ENCODE measurements at regions not wholly inside any gene's neighbourhood (a gene's known extent, or its start where the extent isn't known, plus 50 kb on each side); places are given as distances from the start of the nearest gene placed in this dataset.

DNA sequence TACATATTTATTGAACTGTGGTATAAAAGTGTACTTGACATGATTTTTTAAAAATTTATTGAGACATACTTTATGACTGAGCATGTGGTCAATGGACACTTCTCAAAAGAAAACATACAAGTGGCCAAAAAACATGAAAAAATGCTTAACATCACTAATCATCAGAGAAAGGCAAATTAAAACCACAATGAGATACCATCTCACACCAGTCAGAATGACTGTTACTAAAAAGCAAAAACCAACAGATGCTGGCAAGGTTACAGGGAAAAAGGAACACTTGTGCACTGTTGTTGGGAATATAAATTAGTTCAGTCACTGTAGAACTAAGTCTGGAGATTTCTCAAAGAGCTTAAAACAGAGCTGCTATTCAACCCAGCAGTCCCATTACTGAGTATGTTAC, 1177.6 kb downstream of the GALC start:
- CTCF ChIA-PET = no interaction called here
- dilution Hi-C loops (cut with MboI; ENCODE audit: extremely low pct_ligation_motif_present, low sequenced_read_pairs) = no loop called here
- POLR2A ChIA-PET = no interaction called here

DNA sequence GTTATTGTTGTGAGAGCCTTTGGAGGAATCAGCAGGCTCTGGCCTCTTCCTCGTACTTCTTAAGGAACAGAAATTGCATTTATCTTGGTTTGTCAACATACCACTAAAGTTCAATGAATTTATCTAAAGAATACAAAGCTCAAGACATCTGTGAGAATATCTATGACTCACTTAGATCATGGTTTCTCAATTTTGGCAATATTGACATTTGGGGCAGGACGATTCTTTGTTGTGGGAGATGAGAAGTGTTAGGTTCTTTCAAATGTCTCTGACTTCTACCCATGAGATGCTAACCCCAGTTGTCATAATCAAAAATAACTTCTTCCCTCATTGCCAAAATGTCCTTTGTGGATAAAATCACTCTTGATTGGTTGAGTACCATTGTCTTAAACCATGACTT, 1190.3 kb downstream of the GALC start:
- H3K9me1 ChIP-seq (replicated peaks; ENCODE audit: control insufficient read depth, extremely low read depth, insufficient read depth, low read length) = no peaks in the 10 kb centered on the region
- dilution Hi-C loops (cut with MboI; ENCODE audit: extremely low pct_ligation_motif_present, low sequenced_read_pairs) = no loop called here
- FAIRE-seq (no peak), DNase-seq (ENCODE audit: low read depth, low spot score) (no peak)
- no peaks in the 10 kb centered on the region for H3K9me3 ChIP-seq (replicated peaks; ENCODE audit: control insufficient read depth, insufficient read depth, low read length)
- H3K4me2 ChIP-seq (ENCODE audit: insufficient read depth, low read length) = no peak overlapping the region
- no peaks in the 10 kb centered on the region for H3K4me1 ChIP-seq (ENCODE audit: control insufficient read depth, extremely low read depth, insufficient read depth, low read length)
- H3K36me3 ChIP-seq (ENCODE audit: control insufficient read depth in 2 of 2, extremely low read depth in 1 of 2, insufficient read depth in 2 of 2, low read length in 2 of 2) = no peaks in the 10 kb centered on the region
- H3K79me2 ChIP-seq (ENCODE audit: control insufficient read depth, insufficient read depth, low read length) = no peaks in the 10 kb centered on the region
- ChIA-PET POLR2A (no interaction called here), CTCF (no interaction called here)
- H3K27me3 ChIP-seq (ENCODE audit: control insufficient read depth in 2 of 2, insufficient read depth in 2 of 2, low read length in 2 of 2) = no peaks in the 10 kb centered on the region
- TF ChIP-seq, protein P1, sequence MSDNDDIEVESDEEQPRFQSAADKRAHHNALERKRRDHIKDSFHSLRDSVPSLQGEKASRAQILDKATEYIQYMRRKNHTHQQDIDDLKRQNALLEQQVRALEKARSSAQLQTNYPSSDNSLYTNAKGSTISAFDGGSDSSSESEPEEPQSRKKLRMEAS (IDR thresholded peaks at IDR 0.05; ENCODE audit: insufficient read depth, insufficient read length) = no peak
- no peak for TF ChIP-seq EZH2 (IDR thresholded peaks at IDR 0.05; ENCODE audit: borderline replicate concordance, low read depth, low read length, severe bottlenecking)
- no peak for TF ChIP-seq POLR2AphosphoS5 (IDR thresholded peaks at IDR 0.05; ENCODE audit: insufficient read depth, low read depth, low read length)
- TF ChIP-seq JUN (IDR thresholded peaks at IDR 0.05; ENCODE audit: borderline replicate concordance, insufficient read depth, insufficient read length, low read depth) = no peak
- intact Hi-C loops (cut with micrococcal nuclease) = no loop called here
- H2AFZ ChIP-seq (ENCODE audit: low read depth, low read length) = no peak overlapping the region
- H3K4me3 ChIP-seq (replicated peaks in 1 of 3; ENCODE audit: insufficient read depth in 1 of 3, low read depth in 1 of 3, low read length in 3 of 3) = no peak overlapping the region
- no peak overlapping the region for H3K9ac ChIP-seq (replicated peaks; ENCODE audit: extremely low read depth, insufficient read depth, low read length)
- no peak overlapping the region for H3K27ac ChIP-seq (ENCODE audit: insufficient read depth, low read depth, low read length)
- no peaks in the 10 kb centered on the region for H4K20me1 ChIP-seq (replicated peaks; ENCODE audit: control insufficient read depth, extremely low read depth, insufficient read depth, low read length)
- BruUV-seq (replicated peaks) = no TSS peak

More for the DNA sequence above, 1177.6 kb downstream of the GALC start:
- H3K9me3 ChIP-seq (replicated peaks; ENCODE audit: control insufficient read depth, insufficient read depth, low read length) = peaks cover 9% of the 10 kb centered on the region
- H3K4me3 ChIP-seq (replicated peaks in 1 of 3; ENCODE audit: insufficient read depth in 1 of 3, low read depth in 1 of 3, low read length in 3 of 3) = no peak overlapping the region
- TF ChIP-seq GATA2 (IDR thresholded peaks at IDR 0.05; ENCODE audit: insufficient read depth, insufficient read length, low read depth, low read length) = no peak
- TF ChIP-seq FOS (IDR thresholded peaks at IDR 0.05; ENCODE audit: borderline replicate concordance, insufficient read depth, low read length) = no peak
- TF ChIP-seq EZH2 (IDR thresholded peaks at IDR 0.05; ENCODE audit: borderline replicate concordance, low read depth, low read length, severe bottlenecking) = no peak
- no peak for TF ChIP-seq JUN (IDR thresholded peaks at IDR 0.05; ENCODE audit: borderline replicate concordance, insufficient read depth, insufficient read length, low read depth)
- H2AFZ ChIP-seq (ENCODE audit: low read depth, low read length) = no peak overlapping the region
- no peak overlapping the region for H3K9ac ChIP-seq (replicated peaks; ENCODE audit: extremely low read depth, insufficient read depth, low read length)
- FAIRE-seq (no peak), DNase-seq (ENCODE audit: low read depth, low spot score) (no peak)
- H3K9me1 ChIP-seq (replicated peaks; ENCODE audit: control insufficient read depth, extremely low read depth, insufficient read depth, low read length) = no peaks in the 10 kb centered on the region
- no peaks in the 10 kb centered on the region for H3K79me2 ChIP-seq (ENCODE audit: control insufficient read depth, insufficient read depth, low read length)
- H3K27ac ChIP-seq (ENCODE audit: insufficient read depth, low read depth, low read length) = no peak overlapping the region
- intact Hi-C loops (cut with micrococcal nuclease) = no loop called here
- H3K27me3 ChIP-seq (ENCODE audit: control insufficient read depth in 2 of 2, insufficient read depth in 2 of 2, low read length in 2 of 2) = no peaks in the 10 kb centered on the region
- no TSS peak for BruUV-seq (replicated peaks)
- H4K20me1 ChIP-seq (replicated peaks; ENCODE audit: control insufficient read depth, extremely low read depth, insufficient read depth, low read length) = no peaks in the 10 kb centered on the region
- no peak overlapping the region for H3K4me2 ChIP-seq (ENCODE audit: insufficient read depth, low read length)
- no peaks in the 10 kb centered on the region for H3K36me3 ChIP-seq (ENCODE audit: control insufficient read depth in 2 of 2, extremely low read depth in 1 of 2, insufficient read depth in 2 of 2, low read length in 2 of 2)
- H3K4me1 ChIP-seq (ENCODE audit: control insufficient read depth, extremely low read depth, insufficient read depth, low read length) = no peaks in the 10 kb centered on the region
